ENCODE measurements at regions not wholly inside any gene's neighbourhood (a gene's known extent, or its start where the extent isn't known, plus 50 kb on each side); places are given as distances from the start of the nearest gene placed in this dataset.

- no peak for DNase-seq (ENCODE audit: low read depth, low spot score)
- ChIA-PET CTCF (no interaction called here), POLR2A (no interaction called here)
- no peak for TF ChIP-seq CTCF (IDR thresholded peaks at IDR 0.05; ENCODE audit: insufficient read depth, low read length, missing control alignments)
- no peak overlapping the region for H3K4me3 ChIP-seq (ENCODE audit: low read depth, low read length)
These were observed 1026.9 kb upstream of the ADGRB3 start for GRCh38 chr6:67608099-67608749.

GRCh38 chr6:67606906-67607828 lies 1027.9 kb upstream of the ADGRB3 start:
- no peak overlapping the region for H3K4me3 ChIP-seq (ENCODE audit: low read depth, low read length)
- POLR2A ChIA-PET = no interaction called here
- CTCF ChIA-PET = no interaction called here
- no peak for DNase-seq (ENCODE audit: low read depth, low spot score)
- TF ChIP-seq CTCF (IDR thresholded peaks at IDR 0.05; ENCODE audit: insufficient read depth, low read length, missing control alignments) = no peak

GRCh38 chr6:67594366-67594765 lies 1040.7 kb upstream of the ADGRB3 start:
- no peak overlapping the region for H3K4me3 ChIP-seq (ENCODE audit: low read depth, low read length)
- POLR2A ChIA-PET = no interaction called here
- CTCF ChIA-PET = no interaction called here
- TF ChIP-seq CTCF (IDR thresholded peaks at IDR 0.05; ENCODE audit: insufficient read depth, low read length, missing control alignments) = no peak
- DNase-seq (ENCODE audit: low read depth, low spot score) = no peak

GRCh38 chr6:67593247-67593646 lies 1041.8 kb upstream of the ADGRB3 start:
- ChIA-PET POLR2A (no interaction called here), CTCF (no interaction called here)
- H3K4me3 ChIP-seq (ENCODE audit: low read depth, low read length) = no peak overlapping the region
- TF ChIP-seq CTCF (IDR thresholded peaks at IDR 0.05; ENCODE audit: insufficient read depth, low read length, missing control alignments) = no peak
- no peak for DNase-seq (ENCODE audit: low read depth, low spot score)

- no peak for DNase-seq (ENCODE audit: low read depth, low spot score)
- no peak overlapping the region for H3K4me3 ChIP-seq (ENCODE audit: low read depth, low read length)
- ChIA-PET POLR2A (no interaction called here), CTCF (no interaction called here)
- no peak for TF ChIP-seq CTCF (IDR thresholded peaks at IDR 0.05; ENCODE audit: insufficient read depth, low read length, missing control alignments)
These were observed 1043.2 kb upstream of the ADGRB3 start for GRCh38 chr6:67591910-67592309.

GRCh38 chr6:67567842-67568241 lies 1067.2 kb upstream of the ADGRB3 start:
- H3K4me3 ChIP-seq (ENCODE audit: low read depth, low read length) = no peak overlapping the region
- DNase-seq (ENCODE audit: low read depth, low spot score) = no peak
- ChIA-PET POLR2A (no interaction called here), CTCF (no interaction called here)
- TF ChIP-seq CTCF (IDR thresholded peaks at IDR 0.05; ENCODE audit: insufficient read depth, low read length, missing control alignments) = no peak

Data from AG04449 (cell line).